ENCODE measurements at regions not wholly inside any gene's neighbourhood (a gene's known extent, or its start where the extent isn't known, plus 50 kb on each side); places are given as distances from the start of the nearest gene placed in this dataset.
A peak's percentile ranks its signal among the peaks of the same experiment; 100 is the strongest.
"Not testable (repeated sequence)": the region's sequence is repeated elsewhere in the genome, so short reads cannot be mapped to it uniquely, and the experiment has no call there.

- no peak for DNase-seq (ENCODE audit: low read depth in 1 of 2, low spot score in 1 of 2)
Observed at GRCh38 chr15:55126111-55126510, 70.6 kb downstream of the RSL24D1 start.

GRCh38 chr15:55124616-55125015, 72.1 kb downstream of the RSL24D1 start:
- DNase-seq (ENCODE audit: low read depth in 1 of 2, low spot score in 1 of 2): no peak

- DNase-seq (ENCODE audit: low read depth in 1 of 2, low spot score in 1 of 2): no peak
Observed at GRCh38 chr15:55118344-55118870, 78.3 kb downstream of the RSL24D1 start.

DNA sequence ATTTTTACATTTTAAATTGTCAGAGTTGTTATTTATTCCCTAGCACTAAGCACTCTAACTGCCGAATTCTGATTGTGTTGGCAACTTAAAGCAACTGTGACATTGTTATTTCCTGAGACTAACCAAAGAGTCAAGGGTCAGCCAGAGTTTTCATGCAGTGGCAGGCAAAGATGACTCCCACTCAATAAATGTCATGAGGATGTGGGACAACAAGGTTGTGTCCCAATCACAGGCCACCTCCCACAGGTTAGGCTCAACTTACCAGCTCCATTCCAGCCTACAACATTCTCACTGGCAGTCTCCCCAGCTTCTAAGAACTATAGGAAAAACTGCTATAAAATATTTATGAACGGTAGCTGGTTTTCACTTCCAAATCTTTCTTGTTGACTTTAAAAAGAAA, 80.1 kb downstream of the RSL24D1 start:
- no peak for DNase-seq (ENCODE audit: low read depth in 1 of 2, low spot score in 1 of 2)

GRCh38 chr15:55113736-55114135, 83.0 kb downstream of the RSL24D1 start:
- DNase-seq (ENCODE audit: low read depth in 1 of 2, low spot score in 1 of 2): no peak

DNA sequence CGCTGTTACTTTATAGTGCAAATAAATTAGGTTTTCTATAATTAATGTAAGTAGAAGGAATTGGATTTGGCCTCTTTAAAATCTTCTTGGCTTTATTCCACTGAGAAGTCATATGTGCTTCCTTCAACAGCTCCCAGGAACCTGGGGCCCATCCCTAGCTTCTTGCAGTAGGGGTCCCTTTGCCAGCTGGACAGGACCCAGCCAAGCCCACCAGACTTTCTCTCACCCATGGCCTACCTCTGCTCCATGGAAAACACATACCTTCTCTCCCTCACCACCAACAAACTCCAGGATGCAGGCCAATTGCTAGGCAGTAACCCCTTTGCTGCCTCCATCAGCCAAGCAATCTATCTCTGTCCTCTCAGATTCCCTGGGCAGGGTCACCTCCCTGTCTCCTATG, 84.0 kb downstream of the RSL24D1 start:
- DNase-seq (ENCODE audit: low read depth in 1 of 2, low spot score in 1 of 2): no peak

GRCh38 chr15:55110446-55110845, 86.3 kb downstream of the RSL24D1 start:
- DNase-seq (ENCODE audit: low read depth in 1 of 2, low spot score in 1 of 2): no peak

- peak; percentile 4 to 22 for DNase-seq (ENCODE audit: low read depth in 1 of 2, low spot score in 1 of 2)
Observed at GRCh38 chr15:55108858-55109518, 87.8 kb downstream of the RSL24D1 start.

DNA sequence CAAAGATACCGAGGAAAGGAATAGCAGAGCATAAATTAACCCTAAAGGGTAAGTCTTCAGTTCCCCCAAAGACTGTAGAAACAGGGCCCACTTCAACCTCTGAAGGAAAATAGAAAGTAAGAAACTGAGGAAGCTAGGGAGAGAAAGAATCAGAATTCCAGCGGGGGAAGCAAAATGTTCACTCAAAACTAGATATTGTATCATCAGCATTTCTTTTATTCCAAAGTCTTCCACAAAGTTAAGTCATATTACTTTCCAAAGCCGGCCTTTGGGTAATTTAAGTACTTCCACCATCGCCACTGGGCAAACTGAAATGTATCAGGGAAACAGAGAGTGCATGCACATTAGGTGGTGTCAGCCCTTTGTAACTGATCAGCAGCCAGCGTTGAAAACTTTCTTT, 88.3 kb downstream of the RSL24D1 start:
- no peak for DNase-seq (ENCODE audit: low read depth in 1 of 2, low spot score in 1 of 2)

- DNase-seq (ENCODE audit: low read depth in 1 of 2, low spot score in 1 of 2): no peak
Observed at GRCh38 chr15:55106155-55106554, 90.6 kb downstream of the RSL24D1 start.

- no peak for DNase-seq (ENCODE audit: low read depth in 1 of 2, low spot score in 1 of 2)
Observed at GRCh38 chr15:55094136-55094535, 102.6 kb downstream of the RSL24D1 start.

GRCh38 chr15:55088207-55088606, 108.5 kb downstream of the RSL24D1 start:
- DNase-seq (ENCODE audit: low read depth in 1 of 2, low spot score in 1 of 2): no peak

DNA sequence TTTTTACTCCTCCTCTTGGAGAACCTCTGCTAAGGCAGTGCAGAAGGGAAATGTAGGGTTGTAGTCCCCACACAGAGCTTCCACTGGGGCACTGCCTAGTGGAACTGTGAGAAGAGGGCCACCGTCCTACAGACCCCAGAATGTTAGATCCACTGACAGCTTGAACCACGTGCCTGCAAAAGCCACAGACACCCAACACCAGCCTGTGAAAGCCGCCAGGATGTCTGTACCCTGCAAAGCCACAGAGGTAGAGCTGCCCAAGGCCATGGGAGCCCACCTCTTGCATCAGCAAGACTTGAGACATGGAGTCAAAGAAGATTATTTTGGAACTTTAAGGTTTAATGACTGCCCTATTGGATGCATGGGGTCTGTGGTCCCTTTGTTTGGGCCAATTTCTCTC, 112.1 kb downstream of the RSL24D1 start:
- no peak for DNase-seq (ENCODE audit: low read depth in 1 of 2, low spot score in 1 of 2)

DNA sequence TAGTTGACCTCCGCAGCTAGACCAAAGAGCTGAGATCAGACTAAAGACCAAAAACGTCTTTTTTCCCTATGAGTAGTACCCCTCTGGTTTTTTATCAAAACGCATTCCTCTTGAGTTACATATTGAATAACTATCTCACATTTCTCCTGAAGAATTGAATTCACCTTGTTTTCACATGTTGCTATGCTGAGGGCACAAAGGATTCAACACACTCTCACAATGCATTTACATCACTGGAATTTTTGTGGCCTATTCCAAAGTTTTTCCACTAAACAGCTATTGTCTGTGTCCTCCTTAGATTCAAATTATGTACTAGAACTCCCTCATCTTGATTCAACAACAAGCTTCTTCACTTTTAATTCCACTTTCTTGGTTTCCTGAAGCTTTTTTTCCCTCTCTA, 112.5 kb downstream of the RSL24D1 start:
- DNase-seq (ENCODE audit: low read depth in 1 of 2, low spot score in 1 of 2): no peak

DNA sequence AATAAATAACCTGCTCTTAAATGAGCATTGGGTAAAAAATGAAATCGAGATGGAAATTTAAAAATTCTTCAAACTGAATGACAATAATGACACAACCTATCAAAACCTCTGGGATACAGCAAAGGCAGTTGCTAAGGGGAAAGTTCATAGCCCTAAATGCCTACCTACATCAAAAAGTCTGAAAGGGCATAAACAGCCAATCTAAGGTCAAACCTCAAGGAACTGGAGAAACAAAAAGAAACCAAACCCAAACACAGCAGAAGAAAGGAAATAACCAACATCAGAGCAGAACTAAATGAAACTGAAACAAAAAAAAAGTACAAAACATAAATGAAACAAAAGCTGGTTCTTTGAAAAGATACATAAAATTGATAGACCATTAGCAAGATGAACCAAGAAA, 119.7 kb downstream of the RSL24D1 start:
- not testable (repeated sequence) for DNase-seq (ENCODE audit: low read depth in 1 of 2, low spot score in 1 of 2)

GRCh38 chr15:55074431-55074830, 122.3 kb downstream of the RSL24D1 start:
- no peak for DNase-seq (ENCODE audit: low read depth in 1 of 2, low spot score in 1 of 2)

GRCh38 chr15:55063970-55064369, 132.8 kb downstream of the RSL24D1 start:
- not testable (repeated sequence) for DNase-seq (ENCODE audit: low read depth in 1 of 2, low spot score in 1 of 2)

GRCh38 chr15:55060836-55061235, 135.9 kb downstream of the RSL24D1 start:
- DNase-seq (ENCODE audit: low read depth in 1 of 2, low spot score in 1 of 2): no peak

- no peak for DNase-seq (ENCODE audit: low read depth in 1 of 2, low spot score in 1 of 2)
Observed at GRCh38 chr15:55056500-55056899, 140.2 kb downstream of the RSL24D1 start.

- no peak for DNase-seq (ENCODE audit: low read depth in 1 of 2, low spot score in 1 of 2)
Observed at GRCh38 chr15:55044162-55044561, 152.6 kb downstream of the RSL24D1 start.

GRCh38 chr15:55037071-55037470, 159.7 kb downstream of the RSL24D1 start:
- DNase-seq (ENCODE audit: low read depth in 1 of 2, low spot score in 1 of 2): no peak

- no peak for DNase-seq (ENCODE audit: low read depth in 1 of 2, low spot score in 1 of 2)
Observed at GRCh38 chr15:55035749-55036148, 161.0 kb downstream of the RSL24D1 start.

- DNase-seq (ENCODE audit: low read depth in 1 of 2, low spot score in 1 of 2): no peak
Observed at GRCh38 chr15:55033574-55033973, 163.2 kb downstream of the RSL24D1 start.
